GM23338 (cell line): ENCODE measurements at regions not wholly inside any gene's neighbourhood (a gene's known extent, or its start where the extent isn't known, plus 50 kb on each side); places are given as distances from the start of the nearest gene placed in this dataset.

Experiments used
- ATAC-seq: fragments of 200-7000 bp; cut with Tn5 transposase; 3 replicates; pipeline ENCODE4 v1.9.1; 2020
- DNase-seq: peaks from one replicate; pipeline ENCODE4 v3.0.0-alpha.2; 2015; ENCODE audit warnings: low spot score
- H2AFZ ChIP-seq: fragments of 200-600 bp; sonication (generic); 2 replicates; pipeline ENCODE4 v1.8.0; 2016; ENCODE audit warnings: antibody characterized with exemption, mild to moderate bottlenecking, moderate library complexity
- H3F3A ChIP-seq: fragments of 200-600 bp; sonication (generic); replicated peaks from 2 replicates; pipeline ENCODE4 v1.8.0; 2017; ENCODE audit warnings: antibody characterized with exemption, mixed run types, low read depth
- H3K27ac ChIP-seq: fragments of 200-600 bp; sonication (generic); 2 replicates; pipeline ENCODE4 v1.6.1; 2016; ENCODE audit warnings: low read depth
- H3K27me3 ChIP-seq: fragments of 200-600 bp; sonication (generic); 2 replicates; pipeline ENCODE4 v1.8.0; 2016; ENCODE audit warnings: mild to moderate bottlenecking, mixed run types, moderate library complexity; ENCODE audit not compliant: insufficient read depth
- H3K36me3 ChIP-seq: fragments of 200-600 bp; sonication (generic); 2 replicates; pipeline ENCODE4 v1.8.0; 2016; ENCODE audit warnings: mild to moderate bottlenecking; ENCODE audit not compliant: insufficient read depth
- H3K4me1 ChIP-seq: fragments of 200-600 bp; sonication (generic); 2 replicates; pipeline ENCODE4 v1.8.0; 2016; ENCODE audit warnings: mild to moderate bottlenecking, moderate library complexity; ENCODE audit not compliant: insufficient read depth
- H3K4me2 ChIP-seq: fragments of 200-600 bp; sonication (generic); 2 replicates; pipeline ENCODE4 v1.7.1; 2017; ENCODE audit warnings: mixed run types
- H3K4me3 ChIP-seq: fragments of 200-600 bp; sonication (generic); 2 replicates; pipeline ENCODE4 v1.6.1; 2016; ENCODE audit warnings: mixed run types
- H3K79me2 ChIP-seq: fragments of 200-600 bp; sonication (generic); replicated peaks from 2 replicates; pipeline ENCODE4 v1.8.0; 2017; ENCODE audit warnings: mild to moderate bottlenecking; ENCODE audit not compliant: insufficient read depth
- H3K9me2 ChIP-seq: fragments of 200-600 bp; sonication (generic); 2 replicates; pipeline ENCODE4 v1.8.0; 2017; ENCODE audit not compliant: insufficient read depth
- H4K20me1 ChIP-seq: fragments of 200-600 bp; sonication (generic); replicated peaks from 2 replicates; pipeline ENCODE4 v1.8.0; 2017; ENCODE audit warnings: mild to moderate bottlenecking; ENCODE audit not compliant: insufficient read depth
- H3K27ac Mint-ChIP-seq: 2 replicates; pipeline ENCODE4 v1.8.0; 2020; ENCODE audit warnings: inconsistent platforms, mild to moderate bottlenecking, moderate library complexity, mixed read lengths
- H3K27me3 Mint-ChIP-seq: 3 replicates; pipeline ENCODE4 v1.8.0; 2022; ENCODE audit warnings: low read depth, mild to moderate bottlenecking, moderate library complexity, mixed read lengths, inconsistent platforms; ENCODE audit not compliant: insufficient read depth, poor library complexity
- H3K36me3 Mint-ChIP-seq: 3 replicates; pipeline ENCODE4 v1.8.0; 2021; ENCODE audit warnings: low read depth, mild to moderate bottlenecking, inconsistent platforms, moderate library complexity, mixed read lengths
- H3K4me1 Mint-ChIP-seq: 3 replicates; pipeline ENCODE4 v1.8.0; 2020; ENCODE audit warnings: mild to moderate bottlenecking, inconsistent platforms, mixed read lengths
- H3K4me3 Mint-ChIP-seq: 3 replicates; pipeline ENCODE4 v1.8.0; 2021; ENCODE audit warnings: moderate library complexity, mild to moderate bottlenecking, inconsistent platforms, mixed read lengths
- H3K9me3 Mint-ChIP-seq: 3 replicates; pipeline ENCODE4 v1.8.0; 2020; ENCODE audit warnings: moderate library complexity, mild to moderate bottlenecking, inconsistent platforms, mixed read lengths
- CTCF ChIP-seq, 2 experiments: fragments of 200-600 bp in 1 of 2; sonication (generic) in 1 of 2; conservative IDR thresholded peaks; 2 replicates each; pipeline versions ENCODE4 v1.5.1 to v1.6.1; 2016 to 2017; ENCODE audit warnings: antibody characterized with exemption in 2 of 2, low read depth in 2 of 2, mild to moderate bottlenecking in 2 of 2, moderate library complexity in 1 of 2
- ETS1 ChIP-seq: IDR thresholded peaks from 2 replicates; pipeline ENCODE4 v1.6.1; 2016; ENCODE audit warnings: antibody characterized with exemption
- EZH2phosphoT487 ChIP-seq: fragments of 200-600 bp; sonication (generic); IDR thresholded peaks from one replicate; pipeline ENCODE4 v1.8.1; 2018; ENCODE audit warnings: antibody characterized with exemption; ENCODE audit not compliant: unreplicated experiment
- REST ChIP-seq: IDR thresholded peaks from one replicate; pipeline ENCODE4 v1.6.1; 2018; ENCODE audit warnings: antibody characterized with exemption; ENCODE audit not compliant: unreplicated experiment
- STAT1 ChIP-seq: IDR thresholded peaks from one replicate; pipeline ENCODE4 v1.6.1; 2016; ENCODE audit warnings: antibody characterized with exemption; ENCODE audit not compliant: unreplicated experiment
- ZNF114 ChIP-seq: fragments of 250-450 bp; sonication (Bioruptor Pico); IDR thresholded peaks from 2 replicates; pipeline ENCODE4 v1.5.0; 2020; ENCODE audit warnings: mild to moderate bottlenecking, moderate library complexity
- ZNF331 ChIP-seq: fragments of 250-450 bp; sonication (Bioruptor Pico); IDR thresholded peaks from 2 replicates; pipeline ENCODE4 v1.5.0; 2020; ENCODE audit warnings: low read depth, mild to moderate bottlenecking, moderate library complexity

- TF ChIP-seq ZNF114 (CRISPR knock-in tag) (no peak), ETS1 (no peak), STAT1 (no peak)
These were observed 202.1 kb downstream of the CYLD start (continued) for GRCh38 chr16:50944033-50944432.

GRCh38 chr16:50942143-50942542 lies 200.3 kb downstream of the CYLD start:
- no peak overlapping the region for H3K4me3 Mint-ChIP-seq
- Histone ChIP-seq H3K79me2 (no peaks in the 10 kb centered on the region), H3K27ac (no peak overlapping the region), H2AFZ (no peak overlapping the region), H3F3A (no peaks in the 10 kb centered on the region), H3K4me2 (no peak overlapping the region), H3K4me1 (no peaks in the 10 kb centered on the region), H3K4me3 (no peak overlapping the region), H3K27me3 (no peaks in the 10 kb centered on the region), H3K9me2 (no peaks in the 10 kb centered on the region), H4K20me1 (no peaks in the 10 kb centered on the region), H3K36me3 (no peaks in the 10 kb centered on the region)
- H3K27me3 Mint-ChIP-seq: peaks cover 3% of the 10 kb centered on the region
- no peaks in the 10 kb centered on the region for H3K9me3 Mint-ChIP-seq
- TF ChIP-seq ZNF331 (CRISPR knock-in tag) (no peak), CTCF (conservative IDR thresholded peaks at IDR 0.05; ENCODE audit: low read depth in 2 of 2) (peak; percentile 39 to 56; a peak in 3 of 4 replicates)
- peaks cover 6% of the 10 kb centered on the region for H3K4me1 Mint-ChIP-seq
- no peaks in the 10 kb centered on the region for H3K36me3 Mint-ChIP-seq
- H3K27ac Mint-ChIP-seq: no peak overlapping the region; the same call in 1 of the 2 replicates
- DNase-seq: peak; percentile 45
- ATAC-seq: peak; percentile 75

GRCh38 chr16:50941681-50942080 lies 199.8 kb downstream of the CYLD start:
- no peaks in the 10 kb centered on the region for H3K4me1 ChIP-seq
- H3K27ac ChIP-seq: no peak overlapping the region
- DNase-seq: no peak
- H3K4me3 ChIP-seq: no peak overlapping the region
- no peaks in the 10 kb centered on the region for H3K27me3 ChIP-seq
- no peaks in the 10 kb centered on the region for H3F3A ChIP-seq
- Mint-ChIP-seq H3K27ac (no peak overlapping the region), H3K27me3 (no peaks in the 10 kb centered on the region), H3K4me1 (peaks cover 6% of the 10 kb centered on the region), H3K4me3 (no peak overlapping the region), H3K9me3 (no peaks in the 10 kb centered on the region), H3K36me3 (no peaks in the 10 kb centered on the region)
- H3K79me2 ChIP-seq: no peaks in the 10 kb centered on the region
- H2AFZ ChIP-seq: no peak overlapping the region
- H3K4me2 ChIP-seq: no peak overlapping the region
- H4K20me1 ChIP-seq: no peaks in the 10 kb centered on the region
- no peaks in the 10 kb centered on the region for H3K36me3 ChIP-seq
- no peaks in the 10 kb centered on the region for H3K9me2 ChIP-seq
- TF ChIP-seq CTCF (conservative IDR thresholded peaks at IDR 0.05; ENCODE audit: low read depth in 2 of 2) (no peak), REST (no peak), STAT1 (no peak), EZH2phosphoT487 (no peak), ETS1 (no peak)
- ATAC-seq: no peak
